ENCODE measurements at regions not wholly inside any gene's neighbourhood (a gene's known extent, or its start where the extent isn't known, plus 50 kb on each side); places are given as distances from the start of the nearest gene placed in this dataset.

DNA sequence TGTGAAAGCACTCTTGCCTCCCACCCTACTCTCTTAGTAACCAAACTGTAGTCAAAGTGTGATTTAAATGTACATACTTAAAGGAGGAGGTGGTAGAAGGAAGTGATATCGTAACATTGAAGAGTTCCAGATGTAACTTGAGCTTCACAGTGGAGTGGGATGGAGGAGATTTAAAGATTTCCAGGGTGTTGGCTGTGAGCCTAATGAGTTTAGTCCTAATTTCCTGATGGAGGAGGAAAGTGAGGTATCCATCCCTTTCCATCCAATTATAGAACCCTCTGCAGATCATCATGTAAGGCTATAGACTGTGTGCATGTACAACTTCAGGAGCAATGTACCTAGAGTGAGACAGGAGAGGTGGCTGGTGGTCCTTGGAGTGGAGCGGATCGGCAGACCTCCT is 1163.9 kb upstream of the SEMA6A start:
- TF ChIP-seq MYC (IDR thresholded peaks at IDR 0.05; ENCODE audit: low read depth, low read length) (no peak), EZH2 (IDR thresholded peaks at IDR 0.05; ENCODE audit: borderline replicate concordance, low read depth, low read length, severe bottlenecking) (no peak), GATA2 (IDR thresholded peaks at IDR 0.05; ENCODE audit: insufficient read depth, insufficient read length, low read depth, low read length) (no peak)
- TF ChIP-seq, protein P1, sequence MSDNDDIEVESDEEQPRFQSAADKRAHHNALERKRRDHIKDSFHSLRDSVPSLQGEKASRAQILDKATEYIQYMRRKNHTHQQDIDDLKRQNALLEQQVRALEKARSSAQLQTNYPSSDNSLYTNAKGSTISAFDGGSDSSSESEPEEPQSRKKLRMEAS (IDR thresholded peaks at IDR 0.05; ENCODE audit: insufficient read depth, insufficient read length), result no peak
- TF ChIP-seq, protein P2, sequence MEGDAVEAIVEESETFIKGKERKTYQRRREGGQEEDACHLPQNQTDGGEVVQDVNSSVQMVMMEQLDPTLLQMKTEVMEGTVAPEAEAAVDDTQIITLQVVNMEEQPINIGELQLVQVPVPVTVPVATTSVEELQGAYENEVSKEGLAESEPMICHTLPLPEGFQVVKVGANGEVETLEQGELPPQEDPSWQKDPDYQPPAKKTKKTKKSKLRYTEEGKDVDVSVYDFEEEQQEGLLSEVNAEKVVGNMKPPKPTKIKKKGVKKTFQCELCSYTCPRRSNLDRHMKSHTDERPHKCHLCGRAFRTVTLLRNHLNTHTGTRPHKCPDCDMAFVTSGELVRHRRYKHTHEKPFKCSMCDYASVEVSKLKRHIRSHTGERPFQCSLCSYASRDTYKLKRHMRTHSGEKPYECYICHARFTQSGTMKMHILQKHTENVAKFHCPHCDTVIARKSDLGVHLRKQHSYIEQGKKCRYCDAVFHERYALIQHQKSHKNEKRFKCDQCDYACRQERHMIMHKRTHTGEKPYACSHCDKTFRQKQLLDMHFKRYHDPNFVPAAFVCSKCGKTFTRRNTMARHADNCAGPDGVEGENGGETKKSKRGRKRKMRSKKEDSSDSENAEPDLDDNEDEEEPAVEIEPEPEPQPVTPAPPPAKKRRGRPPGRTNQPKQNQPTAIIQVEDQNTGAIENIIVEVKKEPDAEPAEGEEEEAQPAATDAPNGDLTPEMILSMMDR (IDR thresholded peaks at IDR 0.05; ENCODE audit: extremely low read depth in 1 of 2, insufficient read depth in 1 of 2, low read depth in 1 of 2, low read length in 2 of 2), result no peak

DNA sequence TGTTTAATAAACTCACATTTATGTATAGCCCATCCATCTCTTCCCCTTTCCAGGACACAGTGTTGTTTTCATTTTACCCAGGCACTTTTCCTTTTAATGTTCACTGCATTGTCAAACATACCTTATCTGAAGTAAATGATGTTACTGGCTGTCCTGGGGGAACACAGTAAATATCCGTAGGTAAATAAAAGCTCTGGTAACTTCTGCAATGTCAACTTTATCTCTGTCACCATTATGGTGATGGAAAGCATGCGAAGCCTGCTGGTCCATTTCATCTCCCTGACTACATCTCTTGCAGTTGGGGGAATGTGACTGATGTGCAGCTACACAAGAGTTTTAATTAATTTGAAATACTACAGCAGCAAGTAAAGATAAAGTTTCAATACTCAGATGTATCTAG is 1162.1 kb upstream of the SEMA6A start:
- Histone ChIP-seq H3K9ac (replicated peaks; ENCODE audit: extremely low read depth, insufficient read depth, low read length) (no peak overlapping the region), H3K79me2 (ENCODE audit: control insufficient read depth, insufficient read depth, low read length) (no peaks in the 10 kb centered on the region), H2AFZ (ENCODE audit: low read depth, low read length) (no peak overlapping the region), H4K20me1 (replicated peaks; ENCODE audit: control insufficient read depth, extremely low read depth, insufficient read depth, low read length) (no peaks in the 10 kb centered on the region), H3K4me2 (ENCODE audit: insufficient read depth, low read length) (no peak overlapping the region), H3K36me3 (ENCODE audit: control insufficient read depth in 2 of 2, extremely low read depth in 1 of 2, insufficient read depth in 2 of 2, low read length in 2 of 2) (no peaks in the 10 kb centered on the region), H3K4me1 (ENCODE audit: control insufficient read depth, extremely low read depth, insufficient read depth, low read length) (no peaks in the 10 kb centered on the region), H3K9me3 (replicated peaks; ENCODE audit: control insufficient read depth, insufficient read depth, low read length) (no peaks in the 10 kb centered on the region), H3K4me3 (replicated peaks in 1 of 3; ENCODE audit: insufficient read depth in 1 of 3, low read depth in 1 of 3, low read length in 3 of 3) (no peak overlapping the region), H3K27me3 (ENCODE audit: control insufficient read depth in 2 of 2, insufficient read depth in 2 of 2, low read length in 2 of 2) (no peaks in the 10 kb centered on the region), H3K9me1 (replicated peaks; ENCODE audit: control insufficient read depth, extremely low read depth, insufficient read depth, low read length) (no peaks in the 10 kb centered on the region), H3K27ac (ENCODE audit: insufficient read depth, low read depth, low read length) (no peak overlapping the region)
- TF ChIP-seq MYC (IDR thresholded peaks at IDR 0.05; ENCODE audit: low read depth, low read length), result no peak
- TF ChIP-seq, protein P2 (IDR thresholded peaks at IDR 0.05; ENCODE audit: extremely low read depth in 1 of 2, insufficient read depth in 1 of 2, low read depth in 1 of 2, low read length in 2 of 2), result no peak
- TF ChIP-seq POLR2A (IDR thresholded peaks at IDR 0.05; ENCODE audit: low read depth, low read length), result no peak
- no peak for TF ChIP-seq EZH2 (IDR thresholded peaks at IDR 0.05; ENCODE audit: borderline replicate concordance, low read depth, low read length, severe bottlenecking)
- TF ChIP-seq JUN (IDR thresholded peaks at IDR 0.05; ENCODE audit: borderline replicate concordance, insufficient read depth, insufficient read length, low read depth), result no peak
- TF ChIP-seq, protein P1 (IDR thresholded peaks at IDR 0.05; ENCODE audit: insufficient read depth, insufficient read length), result no peak
- TF ChIP-seq POLR2AphosphoS5 (IDR thresholded peaks at IDR 0.05; ENCODE audit: insufficient read depth, low read depth, low read length), result no peak
- no peak for TF ChIP-seq FOS (IDR thresholded peaks at IDR 0.05; ENCODE audit: borderline replicate concordance, insufficient read depth, low read length)
- no peak for TF ChIP-seq GATA2 (IDR thresholded peaks at IDR 0.05; ENCODE audit: insufficient read depth, insufficient read length, low read depth, low read length)
- intact Hi-C loops (cut with micrococcal nuclease), result no loop called here
- ChIA-PET CTCF (no interaction called here), POLR2A (no interaction called here)
- no peak for FAIRE-seq
- dilution Hi-C loops (cut with MboI; ENCODE audit: extremely low pct_ligation_motif_present, low sequenced_read_pairs), result no loop called here
- DNase-seq (ENCODE audit: low read depth, low spot score), result no peak
- no TSS peak for BruUV-seq (replicated peaks)

More for the DNA sequence above, 1163.9 kb upstream of the SEMA6A start:
- FAIRE-seq (no peak), DNase-seq (ENCODE audit: low read depth, low spot score) (no peak)
- no peak overlapping the region for H3K27ac ChIP-seq (ENCODE audit: insufficient read depth, low read depth, low read length)
- no TSS peak for BruUV-seq (replicated peaks)
- no peak overlapping the region for H2AFZ ChIP-seq (ENCODE audit: low read depth, low read length)
- POLR2A ChIA-PET, result no interaction called here
- H3K4me3 ChIP-seq (replicated peaks in 1 of 3; ENCODE audit: insufficient read depth in 1 of 3, low read depth in 1 of 3, low read length in 3 of 3), result no peak overlapping the region
- H3K27me3 ChIP-seq (ENCODE audit: control insufficient read depth in 2 of 2, insufficient read depth in 2 of 2, low read length in 2 of 2), result no peaks in the 10 kb centered on the region
- H3K4me1 ChIP-seq (ENCODE audit: control insufficient read depth, extremely low read depth, insufficient read depth, low read length), result no peaks in the 10 kb centered on the region
- no peak overlapping the region for H3K4me2 ChIP-seq (ENCODE audit: insufficient read depth, low read length)
- CTCF ChIA-PET, result no interaction called here
- H3K9ac ChIP-seq (replicated peaks; ENCODE audit: extremely low read depth, insufficient read depth, low read length), result no peak overlapping the region
- H3K36me3 ChIP-seq (ENCODE audit: control insufficient read depth in 2 of 2, extremely low read depth in 1 of 2, insufficient read depth in 2 of 2, low read length in 2 of 2), result no peaks in the 10 kb centered on the region
- no peaks in the 10 kb centered on the region for H3K9me3 ChIP-seq (replicated peaks; ENCODE audit: control insufficient read depth, insufficient read depth, low read length)
- intact Hi-C loops (cut with micrococcal nuclease), result no loop called here
- no peaks in the 10 kb centered on the region for H4K20me1 ChIP-seq (replicated peaks; ENCODE audit: control insufficient read depth, extremely low read depth, insufficient read depth, low read length)
- no peaks in the 10 kb centered on the region for H3K9me1 ChIP-seq (replicated peaks; ENCODE audit: control insufficient read depth, extremely low read depth, insufficient read depth, low read length)
- H3K79me2 ChIP-seq (ENCODE audit: control insufficient read depth, insufficient read depth, low read length), result no peaks in the 10 kb centered on the region
- dilution Hi-C loops (cut with MboI; ENCODE audit: extremely low pct_ligation_motif_present, low sequenced_read_pairs), result no loop called here
